Neural cell (in vitro differentiated cells): ENCODE measurements at regions not wholly inside any gene's neighbourhood (a gene's known extent, or its start where the extent isn't known, plus 50 kb on each side); places are given as distances from the start of the nearest gene placed in this dataset.
"Not testable (repeated sequence)": the region's sequence is repeated elsewhere in the genome, so short reads cannot be mapped to it uniquely, and the experiment has no call there.

Source experiments
- EP300 ChIP-seq: fragments of 450-650 bp; conservative IDR thresholded peaks from 2 replicates; pipeline ENCODE4 v1.6.1; 2014; ENCODE audit warnings: antibody characterized with exemption, mild to moderate bottlenecking, moderate library complexity; ENCODE audit not compliant: poor library complexity, severe bottlenecking
- EZH2 ChIP-seq: fragments of 200-600, 300-800 bp; shearing (Covaris generic), sonication (generic); IDR thresholded peaks from 2 replicates; pipeline ENCODE4 v1.6.1; 2014; ENCODE audit warnings: antibody characterized with exemption, low read length, borderline replicate concordance, mild to moderate bottlenecking; ENCODE audit not compliant: insufficient read depth, poor library complexity, severe bottlenecking
- TF ChIP-seq, protein P1 (sequence below): fragments of 450-650 bp; IDR thresholded peaks from 2 replicates; pipeline ENCODE4 v1.5.1; 2014; ENCODE audit warnings: antibody characterized with exemption, mild to moderate bottlenecking, moderate library complexity; ENCODE audit not compliant: poor library complexity, severe bottlenecking
- TF ChIP-seq, protein P2 (sequence below): IDR thresholded peaks from 2 replicates; pipeline ENCODE4 v1.6.1; 2012; ENCODE audit warnings: borderline replicate concordance

DNA sequence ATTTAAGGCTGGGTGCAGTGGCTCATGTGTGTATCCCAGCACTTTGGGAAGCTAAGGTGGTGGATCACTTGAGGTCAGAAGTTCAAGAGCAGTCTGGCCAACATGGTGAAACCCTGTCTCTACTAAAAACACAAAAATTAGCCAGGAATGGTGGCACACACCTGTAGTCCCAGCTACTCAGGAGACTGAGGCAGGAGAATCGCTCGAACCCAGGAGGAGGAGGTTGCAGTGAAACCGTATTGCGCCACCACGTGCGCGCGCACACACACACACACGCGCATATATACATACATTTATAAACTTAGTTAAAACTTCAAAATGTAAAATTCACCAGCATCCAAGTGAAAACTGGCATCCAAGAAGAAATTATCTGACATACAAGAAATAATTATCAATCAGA is 753.7 kb upstream of the SLITRK5 start:
- TF ChIP-seq, protein P1, sequence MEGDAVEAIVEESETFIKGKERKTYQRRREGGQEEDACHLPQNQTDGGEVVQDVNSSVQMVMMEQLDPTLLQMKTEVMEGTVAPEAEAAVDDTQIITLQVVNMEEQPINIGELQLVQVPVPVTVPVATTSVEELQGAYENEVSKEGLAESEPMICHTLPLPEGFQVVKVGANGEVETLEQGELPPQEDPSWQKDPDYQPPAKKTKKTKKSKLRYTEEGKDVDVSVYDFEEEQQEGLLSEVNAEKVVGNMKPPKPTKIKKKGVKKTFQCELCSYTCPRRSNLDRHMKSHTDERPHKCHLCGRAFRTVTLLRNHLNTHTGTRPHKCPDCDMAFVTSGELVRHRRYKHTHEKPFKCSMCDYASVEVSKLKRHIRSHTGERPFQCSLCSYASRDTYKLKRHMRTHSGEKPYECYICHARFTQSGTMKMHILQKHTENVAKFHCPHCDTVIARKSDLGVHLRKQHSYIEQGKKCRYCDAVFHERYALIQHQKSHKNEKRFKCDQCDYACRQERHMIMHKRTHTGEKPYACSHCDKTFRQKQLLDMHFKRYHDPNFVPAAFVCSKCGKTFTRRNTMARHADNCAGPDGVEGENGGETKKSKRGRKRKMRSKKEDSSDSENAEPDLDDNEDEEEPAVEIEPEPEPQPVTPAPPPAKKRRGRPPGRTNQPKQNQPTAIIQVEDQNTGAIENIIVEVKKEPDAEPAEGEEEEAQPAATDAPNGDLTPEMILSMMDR: not testable (repeated sequence)
- TF ChIP-seq EZH2, EP300: not testable (repeated sequence)
- TF ChIP-seq, protein P2, sequence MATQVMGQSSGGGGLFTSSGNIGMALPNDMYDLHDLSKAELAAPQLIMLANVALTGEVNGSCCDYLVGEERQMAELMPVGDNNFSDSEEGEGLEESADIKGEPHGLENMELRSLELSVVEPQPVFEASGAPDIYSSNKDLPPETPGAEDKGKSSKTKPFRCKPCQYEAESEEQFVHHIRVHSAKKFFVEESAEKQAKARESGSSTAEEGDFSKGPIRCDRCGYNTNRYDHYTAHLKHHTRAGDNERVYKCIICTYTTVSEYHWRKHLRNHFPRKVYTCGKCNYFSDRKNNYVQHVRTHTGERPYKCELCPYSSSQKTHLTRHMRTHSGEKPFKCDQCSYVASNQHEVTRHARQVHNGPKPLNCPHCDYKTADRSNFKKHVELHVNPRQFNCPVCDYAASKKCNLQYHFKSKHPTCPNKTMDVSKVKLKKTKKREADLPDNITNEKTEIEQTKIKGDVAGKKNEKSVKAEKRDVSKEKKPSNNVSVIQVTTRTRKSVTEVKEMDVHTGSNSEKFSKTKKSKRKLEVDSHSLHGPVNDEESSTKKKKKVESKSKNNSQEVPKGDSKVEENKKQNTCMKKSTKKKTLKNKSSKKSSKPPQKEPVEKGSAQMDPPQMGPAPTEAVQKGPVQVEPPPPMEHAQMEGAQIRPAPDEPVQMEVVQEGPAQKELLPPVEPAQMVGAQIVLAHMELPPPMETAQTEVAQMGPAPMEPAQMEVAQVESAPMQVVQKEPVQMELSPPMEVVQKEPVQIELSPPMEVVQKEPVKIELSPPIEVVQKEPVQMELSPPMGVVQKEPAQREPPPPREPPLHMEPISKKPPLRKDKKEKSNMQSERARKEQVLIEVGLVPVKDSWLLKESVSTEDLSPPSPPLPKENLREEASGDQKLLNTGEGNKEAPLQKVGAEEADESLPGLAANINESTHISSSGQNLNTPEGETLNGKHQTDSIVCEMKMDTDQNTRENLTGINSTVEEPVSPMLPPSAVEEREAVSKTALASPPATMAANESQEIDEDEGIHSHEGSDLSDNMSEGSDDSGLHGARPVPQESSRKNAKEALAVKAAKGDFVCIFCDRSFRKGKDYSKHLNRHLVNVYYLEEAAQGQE: not testable (repeated sequence)
